DMS 273 (cell line): ENCODE measurements at regions not wholly inside any gene's neighbourhood (a gene's known extent, or its start where the extent isn't known, plus 50 kb on each side); places are given as distances from the start of the nearest gene placed in this dataset.
A peak's percentile ranks its signal among the peaks of the same experiment; 100 is the strongest.

ENCODE experiments used
- DNase-seq: peaks from one replicate; lab custom pipeline; 2025; ENCODE audit not compliant: unreplicated experiment; lab: John Stamatoyannopoulos, UW

DNA sequence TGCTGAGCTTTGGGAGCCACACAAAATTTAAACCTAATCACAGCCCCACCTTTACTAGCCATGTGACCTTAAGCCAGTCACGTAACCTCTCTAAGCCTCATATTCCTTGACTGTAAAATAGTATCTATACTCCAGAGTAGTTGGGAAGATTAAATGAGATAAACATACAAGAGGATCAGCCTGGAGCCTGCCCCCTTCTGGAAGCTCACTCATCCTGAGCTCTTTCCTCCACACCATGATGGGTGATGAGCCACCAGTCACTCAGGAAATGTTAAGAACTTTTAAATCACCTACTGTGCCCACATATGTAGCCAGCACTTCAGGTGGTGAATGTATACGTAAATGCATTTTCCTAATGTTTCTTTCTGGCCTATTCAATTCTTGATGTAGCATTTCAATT lies 195.9 kb upstream of the DDX18 start:
- no peak for DNase-seq

DNA sequence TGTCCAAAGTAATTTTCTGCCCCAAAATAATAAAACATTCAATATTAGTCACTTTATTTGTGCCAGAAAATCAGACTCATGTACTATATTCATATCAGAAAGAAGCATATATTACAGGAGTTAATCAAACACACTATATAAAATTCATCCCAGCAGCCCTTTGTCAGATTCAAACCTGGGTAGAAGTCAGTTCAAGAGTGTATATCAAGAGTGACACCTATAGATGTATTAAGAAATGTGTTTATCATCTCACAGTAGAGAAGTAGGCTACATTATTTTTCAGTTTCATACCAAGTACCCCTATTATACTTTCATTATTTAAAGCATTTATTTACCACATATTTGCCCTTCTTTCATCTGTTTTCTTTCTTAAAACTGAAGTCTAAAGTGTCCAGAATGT lies 193.2 kb upstream of the DDX18 start:
- DNase-seq = no peak

DNA sequence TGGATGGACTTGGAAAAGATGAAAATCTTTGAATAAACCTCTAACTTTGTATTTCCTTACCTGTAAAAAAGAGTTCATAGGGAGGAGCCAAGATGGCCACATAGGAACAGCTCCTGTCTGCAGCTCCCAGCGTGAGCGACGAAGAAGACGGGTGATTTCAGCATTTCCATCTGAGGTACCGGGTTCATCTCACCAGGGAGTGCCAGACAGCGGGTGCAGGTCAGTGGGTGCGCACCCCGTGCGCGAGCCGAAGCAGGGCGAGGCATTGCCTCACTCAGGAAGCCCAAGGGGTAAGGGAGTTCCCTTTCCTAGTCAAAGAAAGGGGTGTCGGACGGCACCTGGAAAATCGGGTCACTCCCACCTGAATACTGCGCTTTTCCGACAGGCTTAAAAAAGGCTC lies 191.3 kb upstream of the DDX18 start:
- peak; percentile 12 for DNase-seq

DNA sequence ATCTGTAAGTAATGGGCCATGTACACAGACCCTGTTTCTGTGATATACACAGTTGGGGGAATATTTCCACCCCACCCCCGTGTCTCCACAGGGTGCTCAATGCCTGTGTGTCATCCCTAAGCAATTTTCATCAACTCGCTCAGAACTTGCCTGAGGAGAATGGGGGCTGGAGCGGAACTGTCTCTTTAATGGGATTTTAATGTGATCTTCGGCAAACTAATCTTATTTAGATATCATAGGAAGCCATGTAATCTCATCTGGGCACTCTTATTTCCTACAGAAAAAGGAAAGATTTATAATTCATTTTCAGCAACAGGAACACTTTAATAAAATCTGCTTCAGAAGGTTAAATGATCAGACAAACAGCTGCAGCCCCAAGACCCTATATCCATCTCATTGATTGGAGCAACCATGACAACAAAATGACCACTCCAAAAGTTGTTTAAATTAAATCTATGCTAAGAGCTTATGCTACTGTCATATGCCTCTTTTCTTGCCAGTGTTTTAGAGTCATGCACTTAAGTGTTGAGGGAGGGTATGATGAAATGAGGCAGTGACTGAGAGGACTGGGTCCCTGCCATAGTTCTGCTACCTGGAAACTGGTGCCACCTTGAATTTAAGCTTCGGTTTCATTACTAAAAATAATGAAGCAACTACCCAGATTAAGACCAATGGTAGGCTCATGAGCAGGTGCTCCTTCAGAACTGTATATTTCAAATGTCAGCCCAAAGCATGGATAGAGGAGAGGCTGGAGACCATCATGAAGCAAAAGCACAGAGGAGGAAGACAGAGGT lies 183.1 kb upstream of the DDX18 start:
- DNase-seq = no peak

DNA sequence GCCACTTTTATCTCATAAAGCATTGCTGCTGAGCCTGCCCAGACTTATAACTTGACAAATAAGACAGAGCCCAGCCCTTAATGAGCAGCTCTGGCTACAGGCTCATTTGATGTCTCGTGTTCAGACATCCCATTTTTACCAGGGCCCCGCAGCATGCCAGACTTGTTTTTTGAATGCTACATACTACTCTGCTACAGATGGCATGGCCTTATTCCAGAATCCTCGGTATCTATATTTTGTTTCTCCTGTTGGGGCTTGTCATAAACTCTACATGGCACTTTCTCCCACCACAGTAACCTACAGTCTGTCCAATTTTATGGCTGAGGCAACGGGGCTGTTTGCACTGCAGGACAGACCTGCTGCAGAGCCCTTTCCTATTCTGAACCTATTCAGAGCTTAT lies 179.0 kb upstream of the DDX18 start:
- peak; percentile 62 for DNase-seq

DNA sequence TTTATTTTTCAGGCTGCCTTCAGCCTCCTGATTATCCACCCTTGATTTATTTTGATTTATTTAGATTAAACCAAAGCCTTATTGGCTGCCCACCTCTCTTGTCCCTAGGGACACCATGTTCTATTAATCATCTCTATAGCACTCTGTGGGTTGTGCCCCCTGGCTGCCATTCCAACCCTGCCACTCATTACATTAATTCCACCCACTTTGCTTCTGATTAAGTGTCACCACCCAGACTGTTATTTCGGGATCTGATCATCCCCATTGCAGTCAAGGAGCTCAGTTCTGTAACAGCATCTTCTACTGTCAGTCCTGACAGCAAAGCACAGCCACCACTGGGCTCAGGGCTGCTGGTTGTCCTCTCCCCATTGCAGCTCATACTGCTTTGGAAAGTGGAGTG lies 175.1 kb upstream of the DDX18 start:
- no peak for DNase-seq

DNA sequence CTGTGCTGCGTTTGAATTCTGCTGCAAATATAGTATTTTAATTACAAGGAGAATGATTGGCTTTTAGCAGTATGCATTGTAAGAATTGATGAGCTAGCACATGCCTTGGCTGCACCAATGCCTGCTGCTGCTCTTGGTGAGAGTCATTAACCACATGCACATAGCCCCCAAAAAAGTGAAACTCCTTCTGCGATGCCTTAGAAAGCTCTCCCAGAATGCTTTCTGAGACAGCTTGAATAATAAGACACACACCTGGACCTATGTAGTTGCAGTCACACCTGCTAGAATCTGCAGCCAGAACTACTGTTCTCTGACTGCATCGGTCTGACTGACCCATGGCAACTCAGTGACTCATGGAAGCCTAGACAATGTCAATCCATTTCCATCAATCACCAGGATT lies 170.1 kb upstream of the DDX18 start:
- no peak for DNase-seq

DNA sequence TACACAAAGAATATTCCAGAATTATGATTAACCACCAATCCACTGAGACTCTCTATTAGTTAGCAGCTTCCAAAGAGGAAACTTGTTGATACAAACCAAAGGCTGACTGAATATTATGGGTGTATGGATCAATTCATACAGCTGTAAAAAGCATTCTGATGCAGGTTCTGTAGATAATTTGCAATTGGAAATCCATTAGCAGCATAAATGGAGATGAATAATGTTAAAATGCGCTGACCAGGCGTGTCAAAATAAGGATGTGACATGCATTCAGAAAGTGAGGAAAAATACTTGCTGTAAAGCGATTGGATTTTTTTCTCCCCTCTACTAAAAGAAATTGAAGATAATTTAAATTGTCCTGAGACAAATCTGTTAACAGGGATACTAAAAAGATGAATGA lies 169.0 kb upstream of the DDX18 start:
- DNase-seq = no peak

DNA sequence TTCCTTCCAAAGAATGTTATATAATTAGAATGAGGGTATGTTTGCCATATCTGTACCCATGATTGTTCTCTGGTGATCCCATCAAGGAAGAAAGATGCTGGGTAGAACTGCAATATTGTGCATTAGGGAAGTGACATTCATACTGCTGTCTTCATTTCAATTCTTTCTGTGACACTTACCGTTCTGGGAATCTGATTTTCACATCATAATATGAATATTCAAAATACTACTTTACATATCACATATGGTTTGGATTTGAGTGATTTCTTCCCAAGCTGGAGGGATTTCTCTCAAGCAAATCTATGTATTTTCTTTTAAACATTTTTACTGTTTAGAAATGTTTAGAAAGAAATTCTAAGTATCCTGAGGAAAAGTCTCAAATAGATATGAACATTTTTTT lies 168.4 kb upstream of the DDX18 start:
- no peak for DNase-seq

DNA sequence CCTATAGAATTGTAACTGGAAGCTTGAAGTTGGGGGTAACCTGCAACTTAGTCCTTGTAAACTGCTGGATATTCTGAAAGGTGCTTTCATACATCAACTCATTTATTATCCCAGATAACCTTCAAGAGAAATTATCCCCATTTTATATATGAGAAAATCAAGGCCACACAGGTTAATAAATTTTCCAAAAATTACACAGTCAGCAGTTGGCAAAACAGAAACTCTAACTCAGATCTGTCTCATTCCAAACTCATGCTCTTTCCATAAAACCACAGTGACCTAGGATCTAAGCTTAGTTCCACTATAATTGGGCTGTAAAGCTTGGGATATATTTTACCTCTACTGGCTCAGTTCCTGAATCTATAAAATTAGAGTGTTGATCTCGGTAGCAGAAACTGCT lies 167.6 kb upstream of the DDX18 start:
- no peak for DNase-seq

DNA sequence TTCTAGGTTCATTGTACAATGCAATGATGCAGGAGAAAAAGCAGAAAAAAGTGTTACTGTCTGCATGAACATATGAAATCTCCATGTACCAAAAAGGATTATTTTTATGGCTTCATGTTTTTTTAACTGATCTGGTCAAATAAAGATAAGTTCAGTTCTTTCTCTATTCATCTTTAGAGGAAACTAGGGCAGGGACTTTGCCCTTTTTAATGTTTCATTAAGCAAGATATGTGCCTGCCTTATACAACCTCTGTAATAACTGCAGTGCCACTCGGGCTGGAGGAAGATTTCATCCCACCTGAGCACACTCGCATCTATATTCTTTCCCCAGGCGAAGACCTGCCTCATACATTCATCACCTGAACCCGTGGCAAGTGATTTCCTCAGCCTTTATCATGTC lies 157.9 kb upstream of the DDX18 start:
- no peak for DNase-seq

DNA sequence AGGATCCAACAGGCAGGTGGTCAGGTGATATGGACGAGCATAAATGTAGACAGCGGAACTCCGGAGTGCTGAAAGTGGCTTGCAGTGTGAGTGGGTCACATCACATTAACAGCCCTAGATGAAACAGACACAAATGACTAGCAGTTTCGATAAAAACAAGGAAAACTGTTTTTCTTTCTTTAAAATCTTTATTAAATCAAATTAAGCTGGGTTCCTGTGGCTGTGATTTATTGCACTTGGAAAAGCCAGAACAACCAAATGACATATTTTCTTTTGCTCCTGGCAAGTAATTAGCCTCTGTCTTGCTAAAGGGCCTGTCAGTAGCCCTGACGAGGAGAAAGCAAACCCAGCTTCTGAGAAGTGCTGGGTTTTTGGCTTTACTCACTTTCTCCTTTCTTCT lies 152.9 kb upstream of the DDX18 start:
- DNase-seq = no peak

DNA sequence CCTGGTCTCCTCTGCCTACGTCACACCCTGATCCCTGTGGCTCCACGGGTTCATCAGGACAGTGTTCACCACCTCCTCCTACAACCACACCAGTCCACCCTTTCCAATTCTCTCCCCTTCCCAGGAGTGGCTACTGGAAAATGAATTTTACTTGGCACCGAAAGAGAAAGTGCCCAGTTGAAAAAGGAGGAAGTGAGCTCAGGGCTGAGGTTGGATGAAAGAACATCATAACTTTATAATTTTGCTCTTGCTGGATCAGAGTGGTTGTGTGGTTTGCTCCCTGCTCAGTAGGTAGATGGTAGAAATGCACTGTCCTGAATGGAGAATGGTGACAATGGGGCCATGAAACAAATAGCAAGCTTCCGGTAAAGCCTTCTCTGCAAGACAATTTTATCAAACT lies 140.3 kb upstream of the DDX18 start:
- no peak for DNase-seq

DNA sequence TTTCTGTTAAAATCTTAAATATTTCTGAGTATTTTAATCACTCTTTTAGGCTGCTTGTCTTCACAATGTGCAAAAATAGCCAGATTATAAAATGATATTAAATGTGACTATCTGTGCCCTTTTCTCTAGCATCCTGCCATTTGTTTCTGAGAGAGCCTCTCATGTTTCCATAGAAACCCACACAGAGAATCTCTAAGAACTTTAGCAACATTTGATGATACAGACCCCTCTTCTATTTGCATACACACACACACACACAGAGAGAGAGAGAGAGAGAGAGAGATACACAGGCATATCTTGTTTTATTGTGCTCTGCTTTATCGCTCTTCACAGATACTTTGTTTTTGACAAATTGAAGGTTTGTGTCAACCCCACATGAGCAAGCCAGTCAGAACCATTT lies 134.5 kb upstream of the DDX18 start:
- no peak for DNase-seq

DNA sequence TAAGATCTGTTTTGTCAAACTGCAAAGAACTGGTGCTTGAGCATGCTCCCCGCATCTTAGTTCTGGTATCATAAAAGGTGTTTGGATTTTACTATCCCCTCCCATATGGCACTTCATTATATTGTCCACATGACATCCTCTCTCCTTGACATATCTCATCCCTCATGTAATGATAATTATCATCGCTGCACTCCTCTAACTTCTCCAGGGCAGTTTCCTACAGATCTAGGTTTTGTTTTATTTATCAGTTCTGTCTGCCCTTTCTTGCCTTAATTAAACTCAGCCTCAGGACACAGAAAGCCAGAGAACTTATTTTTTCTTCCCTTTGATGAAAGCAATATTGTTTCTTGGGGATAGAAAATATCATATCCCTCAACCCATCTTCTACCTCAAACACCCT lies 129.6 kb upstream of the DDX18 start:
- no peak for DNase-seq

DNA sequence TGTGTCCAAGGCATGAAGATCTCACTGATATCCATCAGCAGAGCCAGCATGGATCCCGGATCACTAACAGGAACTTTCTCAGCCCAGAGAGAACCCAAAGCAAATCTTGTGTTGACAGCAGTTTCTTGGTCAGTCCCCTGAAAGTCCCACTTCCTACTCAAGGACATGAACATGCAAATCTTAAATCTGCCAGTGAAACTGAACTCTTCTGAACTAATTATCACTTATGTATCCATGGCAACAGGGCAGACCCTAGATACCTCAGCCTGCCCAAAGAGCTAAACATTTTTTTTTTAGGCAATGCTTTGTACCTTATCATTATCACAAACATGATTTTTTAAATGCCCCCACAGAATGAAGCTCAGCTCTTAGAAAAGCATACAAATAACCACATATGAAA lies 127.8 kb upstream of the DDX18 start:
- DNase-seq = peak; percentile 2

DNA sequence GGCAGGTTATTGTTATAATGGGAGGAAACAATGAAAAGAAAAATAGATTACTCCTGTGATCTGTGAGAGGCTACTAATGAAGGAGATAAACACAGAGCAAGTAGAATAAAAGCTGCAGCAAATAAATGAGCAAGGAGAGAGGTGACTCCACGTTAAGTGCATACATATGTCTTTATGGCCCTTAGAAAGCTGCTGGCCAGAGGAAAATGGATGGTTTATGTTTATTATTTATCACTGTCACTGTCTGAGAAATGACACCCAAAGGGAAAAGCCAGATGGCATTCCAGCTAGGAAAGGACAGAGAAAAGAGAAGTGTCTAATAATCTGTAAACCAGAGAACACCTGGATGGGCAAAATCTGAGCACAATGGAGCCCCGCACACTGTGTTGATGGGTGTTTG lies 122.9 kb upstream of the DDX18 start:
- no peak for DNase-seq

DNA sequence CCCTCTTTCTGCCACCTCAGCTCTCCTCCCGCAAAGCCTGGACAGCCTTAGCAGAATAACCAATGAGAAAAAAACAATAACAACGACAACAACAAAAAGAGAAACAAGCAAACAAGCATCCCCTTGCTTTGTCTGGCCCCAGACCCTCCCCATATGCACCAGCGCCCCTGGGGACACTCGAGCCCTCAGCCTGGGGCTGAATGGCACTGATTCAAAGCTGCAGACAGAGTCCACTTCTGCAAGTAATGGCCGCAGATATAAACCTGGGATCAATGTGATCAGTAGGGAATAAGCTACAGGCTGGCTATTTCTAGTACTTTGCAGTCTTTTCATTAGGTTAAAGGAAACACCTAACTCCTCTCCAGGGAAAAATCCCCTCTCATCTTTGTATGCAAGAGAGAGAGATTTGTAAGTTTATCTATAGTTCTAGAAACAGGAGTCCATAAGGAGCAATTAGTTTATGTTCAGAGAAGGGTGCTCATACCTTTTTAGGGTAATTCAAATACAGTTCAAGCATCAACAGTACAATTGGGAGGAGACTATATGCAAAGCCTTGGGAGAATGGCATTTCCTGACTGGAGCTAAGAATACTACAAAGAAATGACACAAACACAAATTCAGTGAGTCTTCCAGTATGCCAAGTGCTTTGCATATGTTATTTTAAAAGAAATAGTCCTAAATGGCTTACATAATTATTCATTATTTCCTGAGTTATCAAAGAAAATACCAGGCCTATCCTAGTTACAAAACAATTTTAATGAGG lies 122.3 kb upstream of the DDX18 start:
- DNase-seq = no peak

DNA sequence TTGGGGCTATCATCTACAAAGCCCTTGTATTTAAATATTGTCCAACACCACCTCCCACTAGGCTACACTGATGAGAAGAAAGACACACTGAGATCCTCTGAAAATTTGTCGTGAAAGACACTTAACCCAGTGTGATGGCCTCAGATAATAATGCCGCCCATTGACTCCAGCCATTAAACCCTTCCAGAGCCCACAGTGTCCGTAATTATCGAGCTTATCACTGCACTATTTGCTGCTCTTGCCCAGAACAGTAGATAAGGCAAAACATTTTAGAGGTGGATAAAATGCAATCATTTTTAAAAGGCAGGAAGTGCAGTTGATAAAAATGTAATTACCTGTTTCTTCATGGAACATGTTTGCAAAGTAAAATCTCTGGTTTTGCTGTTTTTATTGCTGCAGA lies 121.3 kb upstream of the DDX18 start:
- DNase-seq = no peak

DNA sequence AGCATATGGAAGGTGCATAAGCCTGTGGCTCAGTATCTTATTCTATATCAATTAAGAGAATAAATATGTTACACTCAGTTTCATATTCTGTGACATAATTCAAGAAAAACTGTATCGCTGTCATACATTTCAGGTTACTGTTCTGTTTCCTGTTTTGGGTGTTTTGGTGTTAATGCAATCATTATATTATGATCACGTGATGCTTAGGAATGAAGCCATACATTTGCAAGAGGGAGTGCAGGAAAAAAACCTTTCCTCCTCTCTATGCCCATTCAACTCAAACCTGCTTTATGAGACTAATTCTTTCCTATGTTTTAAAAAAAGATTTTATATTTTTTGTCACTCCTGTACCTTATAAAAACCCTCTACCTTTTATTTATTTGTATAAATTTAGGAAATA lies 120.8 kb upstream of the DDX18 start:
- no peak for DNase-seq

DNA sequence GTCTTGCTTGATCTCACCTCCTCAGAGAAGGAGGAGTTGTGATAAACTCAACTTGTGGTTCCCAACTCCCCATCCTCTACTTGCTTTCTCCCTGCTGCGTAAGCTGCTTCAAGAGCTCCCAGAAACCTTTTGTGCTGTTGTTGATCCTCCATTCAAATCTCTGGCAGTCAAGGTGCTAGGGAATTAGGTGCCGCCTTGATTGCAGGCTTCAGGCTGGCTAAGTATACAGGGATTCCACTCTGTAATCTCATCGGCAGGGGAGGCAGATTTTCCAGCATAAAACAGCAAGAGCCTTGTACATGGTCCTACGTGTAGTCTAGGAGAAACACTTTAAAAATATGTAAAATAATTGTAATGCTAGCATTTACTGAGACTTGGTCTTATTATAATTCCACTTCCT lies 116.2 kb upstream of the DDX18 start:
- no peak for DNase-seq

DNA sequence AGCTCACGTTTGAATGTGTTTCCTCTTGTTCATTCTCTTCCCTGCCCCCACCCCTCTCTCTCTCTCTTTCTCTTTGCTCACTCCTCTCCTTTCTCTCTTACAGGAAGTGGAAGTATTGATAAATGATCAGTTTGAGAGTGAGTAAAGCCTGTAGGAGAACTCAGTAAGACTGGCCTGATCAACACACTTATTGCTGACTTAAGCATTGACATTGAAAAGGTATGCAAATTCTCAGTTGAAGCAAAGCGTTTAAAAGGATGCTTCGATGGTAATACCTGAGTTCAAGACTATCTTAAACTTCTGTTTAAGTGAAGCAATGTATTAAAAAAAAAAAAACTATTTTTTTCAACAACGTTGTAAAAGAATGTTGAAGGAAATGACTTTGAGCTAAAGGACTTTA lies 115.7 kb upstream of the DDX18 start:
- no peak for DNase-seq

DNA sequence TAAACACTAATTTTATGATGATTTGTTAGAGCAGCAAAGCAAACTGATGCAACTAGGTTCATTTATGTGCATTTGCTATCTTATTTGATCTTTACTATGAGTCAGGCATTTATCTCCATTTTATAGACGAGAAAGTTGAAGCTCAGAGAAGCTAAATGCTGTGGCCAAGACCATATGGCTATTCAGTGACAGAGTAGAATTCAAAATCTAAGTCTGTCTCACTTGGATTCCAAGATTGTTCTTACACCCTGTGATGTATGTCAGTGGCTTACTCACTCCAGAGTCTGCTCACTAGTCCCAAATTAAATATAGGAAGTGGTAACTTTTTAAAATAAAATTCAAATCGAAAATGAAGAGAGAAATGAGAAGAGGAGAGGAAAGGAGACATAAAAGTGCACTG lies 114.0 kb upstream of the DDX18 start:
- no peak for DNase-seq
